RPMI8226 (cell line): ENCODE measurements at regions not wholly inside any gene's neighbourhood (a gene's known extent, or its start where the extent isn't known, plus 50 kb on each side); places are given as distances from the start of the nearest gene placed in this dataset.
"Not testable (repeated sequence)": the region's sequence is repeated elsewhere in the genome, so short reads cannot be mapped to it uniquely, and the experiment has no call there.

Experiments
- DNase-seq: peaks from one replicate; pipeline ENCODE4 v3.0.0-alpha.2; 2015

DNA sequence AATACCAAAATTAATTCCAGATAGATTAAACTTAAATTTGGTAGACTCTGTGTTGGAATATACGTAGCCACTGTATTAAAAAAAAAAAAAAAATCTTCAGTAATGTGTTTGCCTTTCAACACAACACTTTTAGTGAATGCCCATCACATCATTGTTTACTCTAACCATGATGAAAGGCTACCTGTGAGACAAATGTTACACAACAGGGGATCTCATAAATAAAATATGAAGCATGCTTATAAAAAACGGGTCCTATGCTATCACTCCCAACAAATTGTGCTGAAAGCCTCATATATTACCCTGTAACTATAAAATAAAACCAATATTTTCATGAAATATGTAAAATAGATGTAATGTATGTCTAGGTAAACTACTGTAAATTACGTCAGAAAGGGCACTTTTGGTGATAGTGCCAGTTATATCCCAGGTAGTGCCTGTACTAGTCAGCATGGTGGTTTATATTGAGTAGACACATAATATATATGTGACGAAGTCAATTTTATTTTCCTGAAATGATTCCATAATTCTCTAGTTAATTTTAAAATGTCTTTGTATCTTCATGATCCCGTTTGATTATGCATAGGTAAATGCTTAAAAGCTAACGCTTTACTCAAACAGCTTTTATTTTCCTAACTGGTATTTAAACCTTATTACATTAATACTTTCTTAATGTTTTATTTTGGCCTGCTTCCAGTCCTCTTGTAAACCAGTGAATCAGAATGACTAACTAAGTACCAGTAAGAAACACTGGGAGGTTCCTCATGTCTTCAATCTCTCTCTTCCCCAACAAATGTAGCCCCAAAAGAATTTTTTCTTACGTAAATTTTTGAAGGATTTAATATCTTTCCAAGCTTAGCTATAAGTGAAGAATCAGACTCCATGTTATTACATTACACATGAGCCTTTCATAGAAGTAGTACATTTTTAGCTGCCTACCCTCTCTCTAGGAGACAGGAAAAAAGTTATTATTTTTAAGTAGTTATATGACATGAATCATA, 420.3 kb downstream of the GABRG2 start:
- no peak for DNase-seq

DNA sequence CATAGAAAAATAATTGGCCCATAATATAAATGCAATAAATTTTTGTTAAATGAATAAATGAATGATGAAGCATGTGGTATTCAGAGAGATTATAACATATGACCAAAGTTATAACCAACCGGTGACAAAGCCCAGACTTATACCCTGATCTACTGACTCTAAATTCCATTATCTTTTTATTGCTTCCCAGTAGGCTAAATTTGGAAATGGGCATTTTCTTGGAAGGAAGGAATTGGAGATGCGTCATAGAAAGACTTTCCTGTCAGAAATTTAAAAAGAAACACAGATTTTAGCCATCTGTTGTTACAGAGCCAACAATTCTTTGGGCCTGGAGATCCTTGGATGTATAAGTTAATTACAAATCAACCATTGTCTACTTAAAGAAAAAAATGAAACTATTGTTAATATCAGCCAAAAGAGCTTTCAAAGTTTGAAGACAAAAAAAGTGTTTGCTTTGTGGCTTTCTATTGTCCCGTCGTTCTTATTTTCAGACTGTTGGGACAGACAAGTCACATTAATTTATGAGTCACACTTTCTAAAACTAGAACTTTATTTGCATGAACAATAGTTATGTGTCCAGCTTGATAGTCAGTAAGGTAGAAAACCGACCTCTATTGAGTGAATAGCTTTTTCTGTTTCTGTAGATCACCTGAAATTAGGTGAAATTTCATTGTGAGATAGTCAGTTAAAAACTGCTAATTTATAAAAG, 428.7 kb downstream of the GABRG2 start:
- DNase-seq, result no peak

DNA sequence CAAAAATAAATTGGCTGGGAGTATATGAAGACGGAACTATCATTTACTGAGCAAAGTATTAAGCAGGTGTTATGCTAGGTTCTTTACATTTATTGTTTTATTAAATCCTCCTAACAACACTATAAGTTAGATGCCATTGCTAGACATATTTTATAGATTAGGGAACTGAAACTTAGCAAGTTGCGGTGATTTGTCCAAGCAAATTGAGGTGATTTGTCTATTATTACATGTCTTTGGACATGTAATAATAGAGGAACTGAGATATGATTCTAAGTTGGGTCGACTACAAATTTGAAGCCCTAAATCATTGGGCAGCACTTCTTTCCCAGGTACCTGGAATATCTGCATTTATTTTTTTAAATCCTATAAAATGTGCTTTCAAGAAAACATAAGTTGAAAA, 429.9 kb downstream of the GABRG2 start:
- peak; percentile 2 for DNase-seq

DNA sequence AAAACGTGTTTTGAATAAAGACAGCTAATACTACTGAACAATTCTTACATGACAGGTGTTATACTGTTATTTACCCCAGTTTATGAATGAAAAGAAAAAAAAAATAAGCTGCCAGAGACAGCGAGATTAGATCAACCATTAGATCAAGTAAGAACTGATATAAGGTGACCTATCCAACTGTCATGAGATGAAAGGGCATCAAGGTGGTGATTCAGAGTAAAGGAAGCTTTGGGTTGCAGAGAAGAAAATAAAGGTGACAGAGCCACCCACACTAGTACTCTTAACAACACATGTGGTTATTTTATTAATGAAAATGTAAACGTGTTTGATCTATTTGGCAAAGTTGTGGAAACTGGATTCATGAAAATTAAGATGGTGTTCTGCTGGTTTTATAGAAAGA, 435.2 kb downstream of the GABRG2 start:
- no peak for DNase-seq

DNA sequence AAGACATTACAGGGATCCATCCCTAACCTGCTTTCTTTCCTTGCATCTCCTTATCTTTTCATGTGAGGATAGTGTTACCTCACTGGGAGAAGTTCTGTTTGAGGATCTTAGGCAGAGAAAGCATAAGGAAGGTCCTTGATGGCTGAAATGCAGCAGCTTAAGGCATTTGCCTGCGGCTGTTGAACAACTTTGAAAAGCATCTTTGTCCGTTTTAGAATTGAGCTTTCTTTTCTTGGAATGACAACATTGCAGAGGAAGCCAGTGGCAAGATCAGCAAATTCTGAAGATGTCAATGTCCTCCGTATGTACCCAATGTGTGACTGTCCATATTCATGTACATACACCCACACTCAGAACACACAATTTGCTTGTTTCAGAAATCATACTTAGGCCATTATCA, 436.2 kb downstream of the GABRG2 start:
- no peak for DNase-seq

DNA sequence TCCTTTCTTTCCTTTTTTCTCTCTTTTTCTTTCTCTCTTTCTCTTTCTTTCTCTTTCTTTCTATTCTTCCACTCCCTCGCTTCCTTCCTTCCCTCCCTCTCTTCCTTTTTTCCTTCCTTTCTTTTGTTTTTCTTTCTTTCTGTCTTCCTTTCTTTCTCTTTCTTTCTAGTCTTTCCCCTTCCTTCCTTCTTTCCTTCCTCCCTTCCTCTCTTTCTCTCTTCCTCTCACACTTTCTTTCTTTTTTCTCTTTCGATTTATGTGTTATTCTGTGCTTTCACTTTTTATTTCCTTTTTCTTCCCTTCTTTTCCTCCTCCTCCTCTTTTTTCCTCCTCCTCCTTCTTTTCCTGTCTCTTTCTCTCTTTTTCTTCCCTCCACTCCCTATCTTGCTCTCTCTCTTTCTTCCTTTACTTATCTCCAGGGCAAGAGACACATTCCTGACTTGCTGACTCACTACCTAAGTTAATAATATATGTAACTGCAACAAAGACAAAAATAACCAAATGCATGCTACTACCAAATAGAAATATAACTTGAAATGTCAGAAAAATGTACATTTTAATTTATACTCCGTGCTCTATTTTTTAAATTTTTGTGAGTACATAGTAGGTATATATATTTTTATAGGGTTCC, 445.5 kb downstream of the GABRG2 start:
- no peak for DNase-seq

DNA sequence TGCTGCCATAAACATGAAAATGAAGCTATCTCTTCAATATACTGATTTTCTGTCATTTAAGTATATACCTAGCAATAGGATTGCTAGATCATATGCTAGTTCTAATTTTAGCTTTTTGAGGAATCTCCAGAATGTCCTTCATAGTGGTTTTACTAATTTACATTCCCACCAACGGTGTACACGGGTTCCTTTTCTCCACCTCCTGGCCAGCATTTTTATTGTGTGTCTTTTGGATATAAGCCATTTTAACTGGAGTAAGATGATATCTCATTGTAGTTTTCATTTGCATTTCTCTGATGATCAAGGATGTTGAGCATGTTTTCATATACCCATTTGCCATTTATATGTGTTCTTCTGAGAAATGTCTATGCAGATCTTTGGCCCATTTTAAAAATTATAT, 446.5 kb downstream of the GABRG2 start:
- DNase-seq, result no peak

DNA sequence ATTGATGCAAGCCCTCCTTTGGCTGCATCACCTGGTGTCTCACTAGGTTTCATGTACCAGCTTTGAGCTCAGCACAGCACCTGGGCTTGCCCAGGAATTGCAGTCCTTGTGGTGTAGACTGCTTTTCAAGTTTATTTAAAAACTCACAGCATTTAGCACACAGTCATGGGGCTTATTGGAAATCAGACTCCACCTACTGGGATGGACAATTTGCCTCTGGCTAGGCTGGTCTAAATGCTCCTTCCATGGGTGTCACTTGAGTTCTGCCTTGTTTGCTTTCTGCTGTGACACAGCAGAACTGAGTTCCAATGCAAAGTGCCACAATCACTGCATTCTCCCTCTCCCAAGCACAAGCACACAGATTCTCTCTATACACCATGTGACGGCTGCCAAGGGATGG, 453.3 kb downstream of the GABRG2 start:
- DNase-seq, result no peak

DNA sequence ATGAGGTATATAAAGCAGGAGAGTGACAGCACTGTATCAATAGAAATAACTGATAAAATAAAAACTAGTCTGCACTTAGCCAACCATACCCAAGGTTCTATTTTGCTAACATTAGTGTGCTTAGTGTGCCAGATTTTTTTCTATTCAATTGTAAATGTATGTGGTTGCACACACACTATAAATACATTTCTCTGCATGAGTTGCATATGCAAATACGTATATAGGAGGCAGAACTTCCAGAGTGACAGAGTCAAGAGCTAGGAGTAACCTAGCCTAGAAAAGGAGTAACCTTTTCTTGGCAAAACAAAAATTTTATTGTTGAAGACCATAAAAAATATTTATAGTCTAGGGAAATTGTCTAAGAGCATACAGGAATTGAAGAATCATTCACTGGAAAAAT, 461.6 kb downstream of the GABRG2 start:
- no peak for DNase-seq

DNA sequence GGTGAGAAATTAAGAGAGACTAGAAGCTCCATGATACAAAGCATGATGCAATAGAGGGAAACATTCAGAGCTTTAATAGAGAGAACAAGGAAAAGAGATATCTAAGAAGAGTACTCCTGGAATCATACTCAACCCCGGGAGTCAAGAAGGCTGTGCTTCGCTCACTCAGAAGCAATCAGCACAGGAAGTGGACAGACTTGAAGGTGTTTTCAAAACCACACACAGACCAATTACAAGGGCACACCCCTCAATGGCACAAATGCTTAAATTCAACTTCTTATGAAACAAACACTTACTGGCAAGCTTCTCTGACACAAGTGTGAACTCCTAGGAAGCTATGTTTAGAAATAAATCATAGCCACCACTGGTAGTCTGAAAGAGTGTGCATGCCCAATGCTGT, 462.3 kb downstream of the GABRG2 start:
- DNase-seq, result no peak

DNA sequence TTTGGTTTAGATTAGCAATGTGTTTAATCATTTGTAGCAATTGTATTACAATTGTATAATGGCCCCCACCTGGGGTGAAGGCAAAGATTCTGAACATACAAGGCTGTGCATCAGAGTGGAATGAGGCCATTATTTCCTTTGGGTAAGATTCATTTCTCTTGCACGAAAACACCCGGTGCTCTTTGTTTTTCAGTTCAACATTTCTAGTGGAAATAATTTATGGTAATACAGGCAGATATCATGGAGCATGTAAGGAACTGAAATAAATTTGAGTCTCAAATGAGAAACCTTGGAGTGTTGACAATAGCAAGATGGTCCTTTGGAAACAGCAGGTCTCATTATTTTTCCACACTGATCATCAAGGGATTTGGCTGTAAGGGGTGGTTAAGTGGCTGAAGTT, 475.9 kb downstream of the GABRG2 start:
- no peak for DNase-seq

DNA sequence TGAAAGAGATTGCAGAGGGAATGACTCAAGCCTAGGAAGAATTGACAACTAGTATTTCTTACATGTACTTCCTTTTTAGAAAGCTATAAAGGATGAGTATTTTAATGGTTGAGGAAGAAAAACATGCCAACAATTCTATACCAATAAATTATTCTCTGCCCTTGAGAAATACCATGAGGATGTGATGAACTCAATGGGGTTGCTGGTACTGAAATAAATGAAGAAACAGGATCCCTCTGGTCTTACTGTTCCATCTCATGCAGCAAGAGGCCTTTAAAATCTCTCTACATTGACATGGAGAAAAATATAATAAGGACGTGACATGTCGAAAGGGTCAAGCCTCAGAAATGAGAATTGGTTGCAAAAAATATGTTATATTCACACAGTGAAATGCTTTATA, 477.3 kb downstream of the GABRG2 start:
- no peak for DNase-seq

DNA sequence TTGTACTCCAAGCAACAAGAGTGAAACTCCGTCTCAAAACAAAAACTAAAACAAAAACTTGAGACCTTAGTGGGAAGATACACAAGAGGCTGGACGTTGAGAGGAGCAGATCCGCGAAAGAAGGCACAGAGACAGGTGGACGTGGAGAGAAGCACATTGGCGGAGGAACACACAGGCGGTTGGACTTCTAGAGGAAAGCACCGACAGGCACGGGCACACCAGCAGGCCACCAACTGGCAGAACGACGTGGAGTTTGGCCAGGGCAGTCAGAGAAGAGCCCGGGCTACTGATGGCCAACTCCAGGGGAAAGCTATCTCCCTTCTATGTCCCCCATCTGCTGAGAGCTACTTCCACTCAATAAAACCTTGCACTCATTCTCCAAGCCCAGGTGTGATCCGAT, 482.7 kb downstream of the GABRG2 start:
- no peak for DNase-seq

DNA sequence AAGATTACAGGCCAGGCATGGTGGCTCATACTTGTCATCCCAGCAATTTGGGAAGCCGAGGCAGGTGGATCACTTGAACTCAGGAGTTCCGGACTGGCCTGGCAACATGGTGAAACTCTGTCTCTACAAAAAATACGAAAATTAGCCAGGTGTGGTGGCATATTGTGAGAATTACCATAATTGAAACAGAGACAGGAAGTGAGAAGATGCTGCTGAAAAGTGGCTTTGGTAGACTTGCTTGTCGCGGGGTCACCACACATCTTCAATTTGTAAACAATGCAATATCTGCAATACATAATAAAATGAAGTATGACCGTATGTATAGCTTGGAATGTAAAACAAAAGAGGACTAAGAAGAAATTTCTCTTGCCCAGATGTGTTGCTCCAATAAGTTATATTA, 490.5 kb downstream of the GABRG2 start:
- no peak for DNase-seq

DNA sequence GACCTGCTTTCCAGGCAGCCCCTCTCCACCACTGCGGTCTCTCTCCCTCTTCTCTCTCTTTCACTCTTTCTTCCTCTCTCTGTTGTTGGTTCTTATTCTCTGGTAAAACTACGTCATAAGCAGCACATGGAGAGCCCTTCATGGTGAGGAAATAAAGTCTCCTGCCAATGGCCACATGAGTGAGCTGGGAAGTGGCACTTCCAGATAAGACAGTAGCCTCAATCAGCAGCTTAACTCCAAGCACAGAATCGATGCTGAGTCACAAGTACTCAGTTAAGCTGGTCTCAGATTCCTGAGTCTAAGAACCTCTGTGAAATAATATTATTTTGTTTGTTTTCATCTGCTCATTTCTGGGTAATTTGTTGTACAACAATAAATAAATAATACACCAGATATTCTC, 500.1 kb downstream of the GABRG2 start:
- DNase-seq, result no peak

DNA sequence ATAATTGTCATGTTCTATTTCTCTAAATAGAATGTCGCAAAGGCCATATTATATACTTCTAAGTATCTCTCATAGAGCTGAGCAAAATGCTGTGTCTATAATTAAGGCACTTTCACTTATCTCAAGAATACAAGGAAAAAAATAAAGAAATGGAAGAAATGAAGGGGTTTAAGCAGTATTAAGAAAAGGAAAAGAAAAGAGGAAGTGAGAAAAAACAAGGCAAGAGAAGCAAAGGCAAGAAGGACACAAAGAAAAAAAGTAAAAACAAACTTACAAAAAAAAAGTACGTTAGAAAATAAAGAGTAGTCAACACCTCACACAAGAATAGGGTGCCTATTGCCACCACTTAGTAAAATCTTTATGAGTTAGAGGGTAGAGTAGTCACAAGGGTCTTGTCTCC, 506.2 kb downstream of the GABRG2 start:
- no peak for DNase-seq

DNA sequence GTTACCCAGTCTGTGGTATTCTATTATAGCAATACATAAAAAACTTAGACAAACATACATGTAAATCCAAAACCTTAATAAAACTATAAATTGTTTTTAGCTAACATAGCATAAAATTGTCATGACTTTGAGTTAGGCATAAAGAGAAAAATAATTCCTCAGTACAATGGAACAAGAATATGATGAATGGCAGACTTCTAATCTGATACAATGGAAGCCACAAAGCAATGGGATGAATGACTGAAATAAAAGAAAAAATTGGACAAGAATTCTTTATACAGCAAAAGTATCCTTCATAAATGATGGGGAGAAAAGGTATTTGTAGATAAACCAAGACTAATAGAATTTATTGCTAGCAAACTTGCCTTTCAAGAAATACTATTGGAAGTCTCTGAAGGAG, 524.2 kb downstream of the GABRG2 start:
- no peak for DNase-seq

DNA sequence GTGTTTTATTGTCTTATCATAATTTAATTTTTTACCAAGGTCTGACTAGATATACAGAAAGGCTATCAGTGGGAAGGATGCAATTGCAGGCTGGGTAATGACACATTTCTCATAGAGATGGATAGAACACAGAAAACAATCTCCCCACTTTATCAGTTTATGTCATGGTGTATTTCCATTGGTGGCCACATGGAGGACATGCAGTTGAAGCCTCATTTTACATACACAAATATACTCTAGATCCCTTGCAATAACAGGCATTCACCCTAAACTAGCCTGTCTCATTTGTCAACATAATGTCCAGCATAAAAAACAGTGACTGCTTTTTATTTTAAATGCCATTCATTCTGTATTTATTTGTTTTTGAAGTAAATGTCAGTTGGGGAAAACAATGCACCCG, 526.3 kb downstream of the GABRG2 start:
- DNase-seq, result no peak

DNA sequence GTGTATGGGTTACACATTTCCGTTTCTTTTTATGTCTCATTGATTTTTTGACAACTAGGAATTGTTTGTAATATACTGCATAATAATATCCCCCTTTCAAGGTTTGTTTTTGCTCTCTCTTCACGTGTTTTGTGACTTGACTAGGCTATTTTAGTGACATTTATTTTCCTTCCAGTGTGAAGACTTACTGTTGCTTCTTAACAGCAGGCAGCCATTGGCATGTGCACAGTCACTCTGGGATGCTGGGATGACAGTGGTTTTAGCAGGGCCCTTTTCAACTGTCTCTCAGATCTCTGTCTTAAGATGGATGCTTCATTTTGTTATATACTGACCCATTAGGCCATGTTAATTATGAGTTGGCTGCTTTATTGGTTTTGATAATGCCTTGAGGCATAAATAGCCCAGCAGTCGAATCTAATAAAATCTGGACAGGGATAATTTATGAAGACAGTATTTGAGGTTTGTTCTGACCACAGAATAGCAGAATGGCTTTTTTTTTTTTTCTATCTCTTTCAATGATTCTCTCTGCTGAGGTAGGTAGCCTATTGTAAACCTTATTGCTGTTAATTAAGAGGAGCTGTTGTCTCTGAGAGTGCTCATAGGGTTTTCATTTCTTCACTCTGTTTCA, 536.0 kb downstream of the GABRG2 start:
- DNase-seq, result no peak

DNA sequence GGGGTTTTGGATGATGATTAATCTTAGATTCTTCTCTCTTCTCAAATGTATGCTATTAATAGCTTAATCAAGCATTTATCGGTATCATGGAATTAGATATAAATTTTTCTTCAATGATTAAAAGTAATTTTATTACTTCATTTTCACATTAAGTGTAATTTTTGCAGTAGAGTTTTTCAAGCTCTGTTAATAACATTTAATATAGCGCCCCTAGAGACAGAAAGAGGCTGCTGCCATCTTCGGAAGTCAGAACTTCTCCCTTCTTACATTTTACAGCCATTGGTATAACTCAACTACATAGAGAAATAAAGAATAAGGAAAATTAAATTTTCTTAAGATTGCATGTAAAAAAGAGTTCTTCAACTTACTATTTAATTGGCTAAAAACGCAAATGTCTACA, 540.3 kb downstream of the GABRG2 start:
- peak; percentile 6 for DNase-seq

DNA sequence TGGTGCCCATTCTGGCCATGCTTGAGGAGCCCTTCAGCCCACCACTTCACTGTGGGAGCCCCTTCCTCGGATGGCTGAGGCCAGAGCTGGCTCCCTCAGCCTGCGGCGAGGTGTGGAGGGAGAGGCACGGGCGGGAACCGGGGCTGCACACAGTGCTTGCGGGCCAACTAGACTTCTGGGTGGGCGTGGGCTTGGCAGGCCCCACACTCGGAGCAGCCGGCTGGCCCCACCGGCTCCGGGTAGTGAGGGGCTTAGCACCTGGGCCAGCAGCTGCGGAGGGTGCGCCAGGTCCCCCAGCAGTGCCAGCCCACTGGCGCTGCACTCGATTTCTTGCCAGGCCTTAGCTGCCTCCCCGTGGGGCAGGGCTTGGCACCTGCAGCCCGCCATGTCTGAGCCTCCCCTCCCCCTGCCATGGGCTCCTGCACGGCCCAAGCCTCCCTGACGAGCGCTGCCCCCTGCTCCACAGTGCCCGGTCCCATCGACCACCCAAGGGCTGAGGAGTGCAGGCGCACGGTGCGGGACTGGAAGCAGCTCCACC, 554.2 kb downstream of the GABRG2 start:
- DNase-seq, result not testable (repeated sequence)

DNA sequence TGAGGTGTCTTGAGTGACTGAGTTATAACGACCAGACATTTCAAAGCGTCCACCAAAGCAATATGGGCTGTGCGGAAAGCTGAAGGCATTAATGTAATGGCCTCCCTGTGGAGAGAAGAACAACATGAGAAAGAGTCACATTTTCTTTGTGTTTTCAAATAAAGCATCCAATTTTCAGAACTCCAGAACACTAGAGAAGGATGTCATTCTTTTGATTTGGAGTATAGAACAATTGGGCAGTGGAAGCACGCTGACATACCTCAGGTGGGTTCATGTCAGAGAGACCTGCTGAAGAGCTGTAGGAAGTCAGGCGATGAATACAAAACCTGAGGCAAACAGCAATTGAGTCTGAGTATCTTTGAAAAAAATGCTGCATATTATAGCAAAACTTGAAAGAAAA, 556.5 kb downstream of the GABRG2 start:
- no peak for DNase-seq

DNA sequence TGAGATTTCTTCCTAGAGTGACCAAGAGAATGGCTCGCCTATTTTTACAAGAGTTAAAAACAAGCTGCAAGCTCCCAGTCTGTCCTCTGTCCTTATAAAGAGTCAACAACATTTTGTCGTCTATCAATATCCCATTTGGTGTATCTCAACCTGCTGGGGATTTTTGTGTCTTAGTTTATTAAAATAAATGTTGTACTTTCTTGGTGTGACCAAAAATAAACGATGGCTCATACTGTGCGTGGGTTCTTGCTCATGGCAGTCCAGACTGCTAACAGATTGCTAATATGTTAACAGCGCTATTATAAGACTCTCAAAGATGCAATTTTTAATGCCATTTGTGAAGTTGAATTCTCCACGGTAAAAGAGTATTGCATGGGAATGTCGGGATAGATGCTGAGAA, 569.9 kb downstream of the GABRG2 start:
- no peak for DNase-seq
